Neural cell (in vitro differentiated cells): ENCODE measurements at regions not wholly inside any gene's neighbourhood (a gene's known extent, or its start where the extent isn't known, plus 50 kb on each side); places are given as distances from the start of the nearest gene placed in this dataset.
A peak's percentile ranks its signal among the peaks of the same experiment; 100 is the strongest.
"Not testable (repeated sequence)": the region's sequence is repeated elsewhere in the genome, so short reads cannot be mapped to it uniquely, and the experiment has no call there.

Experiments
- H2AFZ ChIP-seq: fragments of 200-600, 300-800 bp; sonication (generic), shearing (Covaris generic); 2 replicates; pipeline ENCODE4 v1.6.0; 2014; ENCODE audit warnings: low read depth, mild to moderate bottlenecking, antibody characterized with exemption, low read length, moderate library complexity
- H3F3A ChIP-seq: fragments of 200-600 bp; shearing (Covaris generic); 2 replicates; pipeline ENCODE4 v1.6.1; 2016; ENCODE audit warnings: mild to moderate bottlenecking, moderate library complexity, mixed read lengths, antibody characterized with exemption, low read length; ENCODE audit not compliant: insufficient read depth, poor library complexity, severe bottlenecking
- H3K27ac ChIP-seq: fragments of 200-600, 300-800 bp; sonication (generic), shearing (Covaris generic); 2 replicates; pipeline ENCODE4 v1.5.1; 2014; ENCODE audit warnings: mild to moderate bottlenecking, low read length, moderate library complexity
- H3K27me3 ChIP-seq: fragments of 300-800, 200-600 bp; sonication (generic), shearing (Covaris generic); 2 replicates; pipeline ENCODE4 v1.6.0; 2014; ENCODE audit warnings: mild to moderate bottlenecking, low read depth, low read length, moderate library complexity; ENCODE audit not compliant: insufficient read depth
- H3K36me3 ChIP-seq: fragments of 300-800, 200-600 bp; sonication (generic), shearing (Covaris generic); 2 replicates; pipeline ENCODE4 v1.5.1; 2014; ENCODE audit warnings: mild to moderate bottlenecking, antibody characterized with exemption, low read length, moderate library complexity; ENCODE audit not compliant: insufficient read depth
- H3K4me2 ChIP-seq: fragments of 300-800, 200-600 bp; sonication (generic), shearing (Covaris generic); 2 replicates; pipeline ENCODE4 v1.6.0; 2014; ENCODE audit warnings: mild to moderate bottlenecking, low read length
- H3K4me3 ChIP-seq: fragments of 300-800, 200-600 bp; sonication (generic), shearing (Covaris generic); 2 replicates; pipeline ENCODE4 v1.5.1; 2014; ENCODE audit warnings: mild to moderate bottlenecking, low read length, moderate library complexity
- H3K79me2 ChIP-seq: fragments of 200-600 bp; shearing (Covaris generic); replicated peaks from 2 replicates; pipeline ENCODE4 v1.6.0; 2014; ENCODE audit warnings: mild to moderate bottlenecking, low read length, moderate library complexity; ENCODE audit not compliant: insufficient read depth
- H3K9ac ChIP-seq: fragments of 300-800, 200-600 bp; sonication (generic), shearing (Covaris generic); 2 replicates; pipeline ENCODE4 v1.6.1; 2016; ENCODE audit warnings: mild to moderate bottlenecking, low read length, mixed read lengths
- H3K9me2 ChIP-seq: fragments of 200-600 bp; shearing (Covaris generic); 2 replicates; pipeline ENCODE4 v1.6.1; 2016; ENCODE audit warnings: mild to moderate bottlenecking, low read length, mixed read lengths; ENCODE audit not compliant: insufficient read depth
- H3K9me3 ChIP-seq: fragments of 200-600, 300-800 bp; sonication (generic), shearing (Covaris generic); 2 replicates; pipeline ENCODE4 v1.6.1; 2016; ENCODE audit warnings: mild to moderate bottlenecking, mixed run types, low read length, moderate library complexity, mixed read lengths
- H4K20me1 ChIP-seq: fragments of 200-600 bp; shearing (Covaris generic); 2 replicates; pipeline ENCODE4 v1.6.1; 2016; ENCODE audit warnings: mild to moderate bottlenecking, mixed run types; ENCODE audit not compliant: insufficient read depth
- CTCF ChIP-seq: fragments of 450-650 bp; IDR thresholded peaks from 2 replicates; pipeline ENCODE4 v1.5.1; 2014; ENCODE audit warnings: antibody characterized with exemption, mild to moderate bottlenecking, moderate library complexity; ENCODE audit not compliant: poor library complexity, severe bottlenecking
- EP300 ChIP-seq: fragments of 450-650 bp; conservative IDR thresholded peaks from 2 replicates; pipeline ENCODE4 v1.6.1; 2014; ENCODE audit warnings: antibody characterized with exemption, mild to moderate bottlenecking, moderate library complexity; ENCODE audit not compliant: poor library complexity, severe bottlenecking
- EZH2 ChIP-seq: fragments of 200-600, 300-800 bp; shearing (Covaris generic), sonication (generic); IDR thresholded peaks from 2 replicates; pipeline ENCODE4 v1.6.1; 2014; ENCODE audit warnings: antibody characterized with exemption, low read length, borderline replicate concordance, mild to moderate bottlenecking; ENCODE audit not compliant: insufficient read depth, poor library complexity, severe bottlenecking
- MXI1 ChIP-seq: fragments of 450-650 bp; conservative IDR thresholded peaks from 2 replicates; pipeline ENCODE4 v1.6.1; 2014; ENCODE audit warnings: antibody characterized with exemption, mild to moderate bottlenecking; ENCODE audit not compliant: poor library complexity, severe bottlenecking
- POLR2AphosphoS5 ChIP-seq: IDR thresholded peaks from 2 replicates; pipeline ENCODE4 v1.6.1; 2012
- RAD21 ChIP-seq: fragments of 450-650 bp; conservative IDR thresholded peaks from 2 replicates; pipeline ENCODE4 v1.6.1; 2014; ENCODE audit warnings: antibody characterized with exemption, mild to moderate bottlenecking, moderate library complexity
- SMC3 ChIP-seq: fragments of 450-650 bp; conservative IDR thresholded peaks from 2 replicates; pipeline ENCODE4 v1.6.1; 2014; ENCODE audit warnings: antibody characterized with exemption, mild to moderate bottlenecking, moderate library complexity; ENCODE audit not compliant: poor library complexity
- TAF1 ChIP-seq: IDR thresholded peaks from 2 replicates; pipeline ENCODE4 v1.6.1; 2012; ENCODE audit warnings: low read depth
- TF ChIP-seq, protein P1 (sequence below): IDR thresholded peaks from 2 replicates; pipeline ENCODE4 v1.6.1; 2012; ENCODE audit warnings: borderline replicate concordance

DNA sequence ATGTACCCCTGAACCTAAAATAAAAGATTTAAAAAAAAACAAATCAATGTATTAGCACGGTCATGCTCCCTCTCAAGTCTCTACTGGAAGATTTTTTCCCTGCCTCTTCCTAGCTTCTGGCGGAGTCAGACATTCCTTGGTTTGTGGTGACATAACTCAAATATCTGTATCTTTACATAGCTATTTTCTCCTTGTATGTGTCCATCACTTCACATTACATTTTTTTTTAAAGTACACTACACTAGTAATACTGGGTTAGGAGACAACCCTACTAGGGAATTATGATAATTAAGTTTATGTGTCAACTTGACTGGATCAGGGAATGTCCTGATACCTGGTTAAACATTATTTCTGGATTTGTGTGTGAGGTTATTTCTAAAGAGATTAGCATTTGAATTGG, 1197.9 kb downstream of the TECRL start:
- no peaks in the 10 kb centered on the region for H3K27me3 ChIP-seq
- no peaks in the 10 kb centered on the region for H3K36me3 ChIP-seq
- no peaks in the 10 kb centered on the region for H4K20me1 ChIP-seq
- no peaks in the 10 kb centered on the region for H3K9me2 ChIP-seq
- no peaks in the 10 kb centered on the region for H3K9me3 ChIP-seq
- H3K27ac ChIP-seq: no peak overlapping the region
- no peaks in the 10 kb centered on the region for H3F3A ChIP-seq
- no peak overlapping the region for H3K4me2 ChIP-seq
- H3K4me3 ChIP-seq: no peak overlapping the region
- no peak for TF ChIP-seq MXI1
- no peak for TF ChIP-seq EZH2
- peak; percentile 75 for TF ChIP-seq EP300
- TF ChIP-seq, protein P1, sequence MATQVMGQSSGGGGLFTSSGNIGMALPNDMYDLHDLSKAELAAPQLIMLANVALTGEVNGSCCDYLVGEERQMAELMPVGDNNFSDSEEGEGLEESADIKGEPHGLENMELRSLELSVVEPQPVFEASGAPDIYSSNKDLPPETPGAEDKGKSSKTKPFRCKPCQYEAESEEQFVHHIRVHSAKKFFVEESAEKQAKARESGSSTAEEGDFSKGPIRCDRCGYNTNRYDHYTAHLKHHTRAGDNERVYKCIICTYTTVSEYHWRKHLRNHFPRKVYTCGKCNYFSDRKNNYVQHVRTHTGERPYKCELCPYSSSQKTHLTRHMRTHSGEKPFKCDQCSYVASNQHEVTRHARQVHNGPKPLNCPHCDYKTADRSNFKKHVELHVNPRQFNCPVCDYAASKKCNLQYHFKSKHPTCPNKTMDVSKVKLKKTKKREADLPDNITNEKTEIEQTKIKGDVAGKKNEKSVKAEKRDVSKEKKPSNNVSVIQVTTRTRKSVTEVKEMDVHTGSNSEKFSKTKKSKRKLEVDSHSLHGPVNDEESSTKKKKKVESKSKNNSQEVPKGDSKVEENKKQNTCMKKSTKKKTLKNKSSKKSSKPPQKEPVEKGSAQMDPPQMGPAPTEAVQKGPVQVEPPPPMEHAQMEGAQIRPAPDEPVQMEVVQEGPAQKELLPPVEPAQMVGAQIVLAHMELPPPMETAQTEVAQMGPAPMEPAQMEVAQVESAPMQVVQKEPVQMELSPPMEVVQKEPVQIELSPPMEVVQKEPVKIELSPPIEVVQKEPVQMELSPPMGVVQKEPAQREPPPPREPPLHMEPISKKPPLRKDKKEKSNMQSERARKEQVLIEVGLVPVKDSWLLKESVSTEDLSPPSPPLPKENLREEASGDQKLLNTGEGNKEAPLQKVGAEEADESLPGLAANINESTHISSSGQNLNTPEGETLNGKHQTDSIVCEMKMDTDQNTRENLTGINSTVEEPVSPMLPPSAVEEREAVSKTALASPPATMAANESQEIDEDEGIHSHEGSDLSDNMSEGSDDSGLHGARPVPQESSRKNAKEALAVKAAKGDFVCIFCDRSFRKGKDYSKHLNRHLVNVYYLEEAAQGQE: peak; percentile 97
- TF ChIP-seq SMC3: no peak
- TF ChIP-seq TAF1: no peak
- peak; percentile 72 for TF ChIP-seq POLR2AphosphoS5
- TF ChIP-seq RAD21: no peak
- no peak for TF ChIP-seq CTCF
- H3K9ac ChIP-seq: no peak overlapping the region
- H2AFZ ChIP-seq: no peak overlapping the region
- no peaks in the 10 kb centered on the region for H3K79me2 ChIP-seq

- not testable (repeated sequence) for H3K9ac ChIP-seq, H3K27me3 ChIP-seq, H3K36me3 ChIP-seq, H3K9me3 ChIP-seq, H3K4me3 ChIP-seq, H3K79me2 ChIP-seq, H3K27ac ChIP-seq, H3F3A ChIP-seq, H3K4me2 ChIP-seq, H2AFZ ChIP-seq, H3K9me2 ChIP-seq, H4K20me1 ChIP-seq
Measured at GRCh38 chr4:63193029-63193428, 1216.2 kb downstream of the TECRL start.

GRCh38 chr4:63171341-63171740, 1237.9 kb downstream of the TECRL start:
- Histone ChIP-seq H3K9me3 (no peaks in the 10 kb centered on the region), H3K27ac (no peak overlapping the region), H4K20me1 (no peaks in the 10 kb centered on the region), H3K9me2 (no peaks in the 10 kb centered on the region), H3K79me2 (no peaks in the 10 kb centered on the region), H3F3A (no peaks in the 10 kb centered on the region), H3K36me3 (no peaks in the 10 kb centered on the region), H3K27me3 (no peaks in the 10 kb centered on the region), H2AFZ (no peak overlapping the region), H3K4me2 (no peak overlapping the region), H3K4me3 (no peak overlapping the region), H3K9ac (no peak overlapping the region)
- no peak for TF ChIP-seq SMC3
- TF ChIP-seq, protein P1: no peak
- TF ChIP-seq CTCF: no peak
- no peak for TF ChIP-seq TAF1
- TF ChIP-seq EZH2: no peak
